ENCODE measurements at regions not wholly inside any gene's neighbourhood (a gene's known extent, or its start where the extent isn't known, plus 50 kb on each side); places are given as distances from the start of the nearest gene placed in this dataset.

DNA sequence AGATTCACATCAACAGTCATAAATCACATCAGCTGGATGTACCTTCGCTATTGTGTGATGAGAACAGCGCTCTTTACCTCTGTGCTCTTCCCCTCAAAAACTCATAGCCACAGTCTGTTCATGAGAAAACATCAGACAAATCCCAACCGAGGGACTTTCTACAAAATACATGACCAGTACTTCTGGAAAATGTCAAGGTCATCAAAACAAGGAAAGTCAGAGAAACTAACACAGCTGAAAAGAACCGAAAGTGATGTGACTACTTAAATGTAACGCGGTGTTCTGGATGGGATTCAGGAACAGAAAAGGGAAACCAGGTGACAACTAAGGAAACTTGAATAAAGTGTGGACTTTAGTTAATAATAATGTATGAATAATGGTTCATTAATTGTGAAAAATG is 112.0 kb upstream of the CBLN4 start:
- Histone ChIP-seq H4K20me1 (ENCODE audit: insufficient read depth, low read length) (no peaks in the 10 kb centered on the region), H3K27ac (ENCODE audit: low read length) (no peak overlapping the region), H3K4me1 (ENCODE audit: insufficient read depth, low read length) (no peaks in the 10 kb centered on the region), H3K79me2 (ENCODE audit: insufficient read depth, low read length) (no peaks in the 10 kb centered on the region), H3K27me3 (ENCODE audit: insufficient read depth, low read length, poor library complexity) (no peaks in the 10 kb centered on the region), H3K4me3 (ENCODE audit: low read depth in 1 of 2, low read length in 2 of 2) (no peak overlapping the region), H3K4me2 (ENCODE audit: insufficient read depth, low read length) (no peak overlapping the region), H3K9me3 (ENCODE audit: insufficient read depth, low read length, severe bottlenecking) (no peaks in the 10 kb centered on the region), H2AFZ (ENCODE audit: low read depth, low read length) (no peak overlapping the region), H3K9ac (ENCODE audit: low read depth, low read length) (no peak overlapping the region), H3K36me3 (ENCODE audit: insufficient read depth, low read length) (no peaks in the 10 kb centered on the region)
- DNase-seq, result no peak
- ATAC-seq (ENCODE audit: insufficient read depth, low read depth), result no peak
- no peak for TF ChIP-seq EZH2 (IDR thresholded peaks at IDR 0.05; ENCODE audit: borderline replicate concordance, low read depth, low read length, severe bottlenecking)
- TF ChIP-seq, protein P1, sequence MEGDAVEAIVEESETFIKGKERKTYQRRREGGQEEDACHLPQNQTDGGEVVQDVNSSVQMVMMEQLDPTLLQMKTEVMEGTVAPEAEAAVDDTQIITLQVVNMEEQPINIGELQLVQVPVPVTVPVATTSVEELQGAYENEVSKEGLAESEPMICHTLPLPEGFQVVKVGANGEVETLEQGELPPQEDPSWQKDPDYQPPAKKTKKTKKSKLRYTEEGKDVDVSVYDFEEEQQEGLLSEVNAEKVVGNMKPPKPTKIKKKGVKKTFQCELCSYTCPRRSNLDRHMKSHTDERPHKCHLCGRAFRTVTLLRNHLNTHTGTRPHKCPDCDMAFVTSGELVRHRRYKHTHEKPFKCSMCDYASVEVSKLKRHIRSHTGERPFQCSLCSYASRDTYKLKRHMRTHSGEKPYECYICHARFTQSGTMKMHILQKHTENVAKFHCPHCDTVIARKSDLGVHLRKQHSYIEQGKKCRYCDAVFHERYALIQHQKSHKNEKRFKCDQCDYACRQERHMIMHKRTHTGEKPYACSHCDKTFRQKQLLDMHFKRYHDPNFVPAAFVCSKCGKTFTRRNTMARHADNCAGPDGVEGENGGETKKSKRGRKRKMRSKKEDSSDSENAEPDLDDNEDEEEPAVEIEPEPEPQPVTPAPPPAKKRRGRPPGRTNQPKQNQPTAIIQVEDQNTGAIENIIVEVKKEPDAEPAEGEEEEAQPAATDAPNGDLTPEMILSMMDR (IDR thresholded peaks at IDR 0.05; ENCODE audit: borderline replicate concordance, extremely low read depth, low read length, poor library complexity, severe bottlenecking), result no peak

DNA sequence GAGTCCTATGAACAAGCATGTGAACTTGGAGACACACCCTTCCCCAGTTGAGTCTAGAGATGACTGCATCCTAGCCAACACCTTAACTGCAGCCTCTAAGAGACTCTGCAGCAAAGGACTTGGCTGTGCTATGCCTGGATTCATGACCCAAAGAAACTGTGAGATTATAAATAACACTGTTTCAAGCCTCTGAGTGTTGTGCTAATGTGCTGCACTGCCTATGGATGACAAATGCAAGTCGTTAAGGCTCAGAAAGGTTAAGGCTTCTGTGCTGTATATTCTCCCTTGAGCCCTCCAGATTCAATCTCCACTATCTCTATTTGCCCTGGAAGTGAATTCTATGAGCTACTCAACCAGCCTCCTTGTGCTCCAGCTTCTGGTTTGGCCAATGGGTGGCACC is 116.5 kb upstream of the CBLN4 start:
- Histone ChIP-seq H3K79me2 (ENCODE audit: insufficient read depth, low read length) (no peaks in the 10 kb centered on the region), H3K9me3 (ENCODE audit: insufficient read depth, low read length, severe bottlenecking) (no peaks in the 10 kb centered on the region), H3K4me1 (ENCODE audit: insufficient read depth, low read length) (no peaks in the 10 kb centered on the region), H3K9ac (ENCODE audit: low read depth, low read length) (no peak overlapping the region), H3K27me3 (ENCODE audit: insufficient read depth, low read length, poor library complexity) (no peaks in the 10 kb centered on the region), H2AFZ (ENCODE audit: low read depth, low read length) (no peak overlapping the region), H4K20me1 (ENCODE audit: insufficient read depth, low read length) (no peaks in the 10 kb centered on the region), H3K4me2 (ENCODE audit: insufficient read depth, low read length) (no peak overlapping the region), H3K27ac (ENCODE audit: low read length) (no peak overlapping the region), H3K36me3 (ENCODE audit: insufficient read depth, low read length) (no peaks in the 10 kb centered on the region), H3K4me3 (ENCODE audit: low read depth in 1 of 2, low read length in 2 of 2) (no peak overlapping the region)
- ATAC-seq (ENCODE audit: insufficient read depth, low read depth), result no peak
- TF ChIP-seq EZH2 (IDR thresholded peaks at IDR 0.05; ENCODE audit: borderline replicate concordance, low read depth, low read length, severe bottlenecking), result no peak
- TF ChIP-seq, protein P1 (IDR thresholded peaks at IDR 0.05; ENCODE audit: borderline replicate concordance, extremely low read depth, low read length, poor library complexity, severe bottlenecking), result no peak
- no peak for DNase-seq

DNA sequence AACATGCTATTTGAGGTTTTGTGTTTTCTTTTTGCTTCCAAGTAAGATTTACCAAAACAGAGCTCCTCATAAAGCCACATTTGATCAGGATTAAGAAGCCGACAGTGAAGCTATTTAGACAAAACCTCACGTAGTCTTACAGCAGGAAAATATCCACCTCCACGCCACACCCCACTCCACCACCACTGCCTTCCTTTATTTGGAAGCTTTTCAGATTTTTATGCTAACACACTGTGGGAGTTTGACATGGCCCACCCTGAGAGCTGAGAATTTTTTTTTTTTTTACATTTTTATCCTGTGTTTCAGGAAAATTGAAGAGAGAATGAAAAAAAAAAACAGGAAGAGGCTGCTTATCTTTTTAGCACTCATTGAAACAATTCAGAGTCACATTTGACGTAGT is 104.8 kb upstream of the MC3R start:
- Histone ChIP-seq H3K9ac (ENCODE audit: low read depth, low read length) (no peak overlapping the region), H4K20me1 (ENCODE audit: insufficient read depth, low read length) (no peaks in the 10 kb centered on the region), H3K27me3 (ENCODE audit: insufficient read depth, low read length, poor library complexity) (no peaks in the 10 kb centered on the region), H3K27ac (ENCODE audit: low read length) (no peak overlapping the region), H3K4me3 (ENCODE audit: low read depth in 1 of 2, low read length in 2 of 2) (no peak overlapping the region), H2AFZ (ENCODE audit: low read depth, low read length) (no peak overlapping the region), H3K9me3 (ENCODE audit: insufficient read depth, low read length, severe bottlenecking) (peaks cover 10% of the 10 kb centered on the region), H3K79me2 (ENCODE audit: insufficient read depth, low read length) (no peaks in the 10 kb centered on the region), H3K4me2 (ENCODE audit: insufficient read depth, low read length) (no peak overlapping the region), H3K36me3 (ENCODE audit: insufficient read depth, low read length) (no peaks in the 10 kb centered on the region), H3K4me1 (ENCODE audit: insufficient read depth, low read length) (no peaks in the 10 kb centered on the region)
- ATAC-seq (ENCODE audit: insufficient read depth, low read depth), result no peak
- TF ChIP-seq, protein P1 (IDR thresholded peaks at IDR 0.05; ENCODE audit: borderline replicate concordance, extremely low read depth, low read length, poor library complexity, severe bottlenecking), result no peak
- no peak for TF ChIP-seq EZH2 (IDR thresholded peaks at IDR 0.05; ENCODE audit: borderline replicate concordance, low read depth, low read length, severe bottlenecking)
- DNase-seq, result no peak

DNA sequence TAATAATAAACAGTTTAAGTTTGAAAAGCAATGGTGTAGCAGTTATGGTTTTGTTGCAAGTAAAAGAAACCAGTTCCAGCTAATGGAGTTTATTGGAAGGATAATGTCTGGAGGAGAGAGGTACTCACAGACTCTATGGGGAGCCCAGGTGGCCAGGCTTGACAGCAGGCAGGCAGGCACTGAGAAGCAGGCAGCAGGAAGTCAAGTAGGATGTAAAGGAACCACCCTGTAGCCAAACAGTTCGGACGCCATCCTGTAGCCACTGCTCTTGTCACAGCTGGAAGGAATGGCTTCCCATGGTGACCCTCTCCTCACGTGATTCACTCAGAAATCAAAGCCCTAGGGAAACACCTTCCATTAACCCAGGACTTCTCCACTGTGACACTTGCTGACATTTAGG is 96.7 kb upstream of the MC3R start:
- Histone ChIP-seq H3K27me3 (ENCODE audit: insufficient read depth, low read length, poor library complexity) (no peaks in the 10 kb centered on the region), H4K20me1 (ENCODE audit: insufficient read depth, low read length) (no peaks in the 10 kb centered on the region), H3K4me3 (ENCODE audit: low read depth in 1 of 2, low read length in 2 of 2) (no peak overlapping the region), H3K27ac (ENCODE audit: low read length) (no peak overlapping the region), H3K4me1 (ENCODE audit: insufficient read depth, low read length) (no peaks in the 10 kb centered on the region), H3K4me2 (ENCODE audit: insufficient read depth, low read length) (no peak overlapping the region), H3K9me3 (ENCODE audit: insufficient read depth, low read length, severe bottlenecking) (no peaks in the 10 kb centered on the region), H2AFZ (ENCODE audit: low read depth, low read length) (no peak overlapping the region), H3K79me2 (ENCODE audit: insufficient read depth, low read length) (no peaks in the 10 kb centered on the region), H3K9ac (ENCODE audit: low read depth, low read length) (no peak overlapping the region), H3K36me3 (ENCODE audit: insufficient read depth, low read length) (no peaks in the 10 kb centered on the region)
- DNase-seq (no peak), ATAC-seq (ENCODE audit: insufficient read depth, low read depth) (no peak)
- no peak for TF ChIP-seq EZH2 (IDR thresholded peaks at IDR 0.05; ENCODE audit: borderline replicate concordance, low read depth, low read length, severe bottlenecking)
- TF ChIP-seq, protein P1 (IDR thresholded peaks at IDR 0.05; ENCODE audit: borderline replicate concordance, extremely low read depth, low read length, poor library complexity, severe bottlenecking), result no peak

Data from DND-41 (cell line).